A549 (cell line): ENCODE measurements at regions not wholly inside any gene's neighbourhood (a gene's known extent, or its start where the extent isn't known, plus 50 kb on each side); places are given as distances from the start of the nearest gene placed in this dataset.

Experiments
- ATAC-seq, 2 experiments: fragments of 200-7000 bp in 1 of 2; fragments of >200 bp in 1 of 2; cut with Nextera tagmentation in 1 of 2; cut with Tn5 transposase in 1 of 2; 3 replicates each; pipeline versions ENCODE4 v1.8.0 to v1.9.1; 2018 to 2020; ENCODE audit warnings: mild to moderate bottlenecking in 1 of 2, moderate library complexity in 1 of 2
- CTCF ChIA-PET: fragments of 300-600 bp; sonication (Branson Sonifier 250); formaldehyde crosslinking; extraction: SDS; loops from one replicate; lab custom pipeline; 2021; ENCODE audit warnings: antibody characterized with exemption, inconsistent platforms; lab: Yijun Ruan, JAX
- POLR2A ChIA-PET: fragments of 350-600 bp; formaldehyde crosslinking; extraction: SDS; loops from one replicate; lab custom pipeline; 2021; ENCODE audit warnings: antibody characterized with exemption, inconsistent platforms; lab: Yijun Ruan, JAX
- DNase-seq, 2 experiments: peaks; one replicate each; pipeline versions ENCODE4 v3.0.0 to v3.0.0-alpha.2; 2011 to 2016; ENCODE audit warnings: low read depth in 1 of 2, low spot score in 1 of 2
- FAIRE-seq: peaks from 2 replicates; lab custom pipeline; 2011; peaks lifted over from hg19 to GRCh38; lab: Jason Lieb, UNC
- H3K27ac ChIP-seq, 2 experiments: fragments of >200 bp; sonication (Bioruptor Twin); formaldehyde crosslinking; 3 replicates each; pipeline ENCODE4 v1.5.1; 2016 to 2017
- H3K4me1 ChIP-seq: fragments of >200 bp; sonication (Bioruptor Twin); formaldehyde crosslinking; 3 replicates; pipeline ENCODE4 v1.6.1; 2016
- H3K4me2 ChIP-seq: fragments of >200 bp; sonication (Bioruptor Twin); formaldehyde crosslinking; 3 replicates; pipeline ENCODE4 v1.6.1; 2016
- H3K4me3 ChIP-seq: fragments of >200 bp; sonication (Bioruptor Twin); formaldehyde crosslinking; 3 replicates; pipeline ENCODE4 v1.5.1; 2016
- H3K9me3 ChIP-seq: fragments of >200 bp; sonication (Bioruptor Twin); formaldehyde crosslinking; 3 replicates; pipeline ENCODE4 v1.6.1; 2016
- JUN ChIP-seq, 2 experiments: fragments of >200 bp; sonication (Bioruptor Twin); formaldehyde crosslinking; IDR thresholded peaks; 2 replicates in 1 of 2; 3 replicates in 1 of 2; pipeline ENCODE4 v1.6.1; 2016 to 2017
- MAX ChIP-seq: IDR thresholded peaks from 2 replicates; pipeline ENCODE4 v1.6.1; 2012
- POLR2A ChIP-seq: IDR thresholded peaks from 2 replicates; pipeline ENCODE4 v1.6.1; 2012; ENCODE audit warnings: mild to moderate bottlenecking, low read length
- ZNF302 ChIP-seq: fragments of 250-450 bp; sonication (Bioruptor Pico); IDR thresholded peaks from 2 replicates; pipeline ENCODE4 v1.9.0; 2021; ENCODE audit warnings: inconsistent platforms, mild to moderate bottlenecking, moderate library complexity
- WGBS: methylation state at CpG from one replicate; pipeline ENCODE4 v1.1.6; 2017; ENCODE audit errors: missing lambda C conversion rate; 5-methylcytosine and 5-hydroxymethylcytosine counted together

- no peak for TF ChIP-seq ZNF302 (CRISPR knock-in tag)
- TF ChIP-seq, all 56 proteins: peak for 0
Measured at GRCh38 chr4:89177807-89178206, 66.5 kb downstream of the TIGD2 start (continued).

GRCh38 chr4:89184407-89184806 lies 73.1 kb downstream of the TIGD2 start:
- DNase-seq (no peak), FAIRE-seq (no peak), ATAC-seq (no peak)
- Histone ChIP-seq H3K27ac (no peak overlapping the region), H3K4me1 (no peaks in the 10 kb centered on the region), H3K4me3 (no peak overlapping the region), H3K9me3 (no peaks in the 10 kb centered on the region), H3K4me2 (no peak overlapping the region)
- ChIA-PET POLR2A (no interaction called here), CTCF (interaction anchor here (1.4 kb wide), 1 partner anchor 9 kb away, joined by 3 read pairs; no protein-coding TSS in a partner anchor)
- TF ChIP-seq JUN (IDR thresholded peaks at IDR 0.05) (no peak), POLR2A (no peak), MAX (no peak)
- 10% methylated on average over 1 of the region's 1 CpG for whole genome bisulfite sequencing
